H1 (cell line): ENCODE measurements at regions not wholly inside any gene's neighbourhood (a gene's known extent, or its start where the extent isn't known, plus 50 kb on each side); places are given as distances from the start of the nearest gene placed in this dataset.

Experiments used
- BACH1 ChIP-seq: IDR thresholded peaks from 2 replicates; pipeline ENCODE4 v1.6.1; 2012; ENCODE audit warnings: low read length, improper control_type of control experiment
- CHD7 ChIP-seq: fragments of 300-600 bp; sonication (generic); IDR thresholded peaks from 2 replicates; pipeline ENCODE4 v1.7.1; 2012; ENCODE audit warnings: low read length, moderate library complexity, mild to moderate bottlenecking, inconsistent platforms; ENCODE audit not compliant: insufficient replicate concordance
- CREB1 ChIP-seq: IDR thresholded peaks from 2 replicates; pipeline ENCODE4 v1.6.1; 2012; ENCODE audit warnings: inconsistent platforms
- KDM1A ChIP-seq: fragments of 200-600, 300-600 bp; sonication (generic); IDR thresholded peaks from 2 replicates; pipeline ENCODE4 v1.7.1; 2016; ENCODE audit warnings: mild to moderate bottlenecking, low read length, borderline replicate concordance
- KDM4A ChIP-seq: IDR thresholded peaks from one replicate; pipeline ENCODE4 v1.7.1; 2012; ENCODE audit warnings: low read depth, mild to moderate bottlenecking, moderate library complexity, low read length, inconsistent platforms; ENCODE audit not compliant: severe bottlenecking
- NANOG ChIP-seq: IDR thresholded peaks from 2 replicates; pipeline ENCODE4 v1.6.1; 2011; ENCODE audit warnings: low read length, low read depth, mild to moderate bottlenecking, inconsistent platforms; ENCODE audit not compliant: insufficient read depth, poor library complexity, severe bottlenecking
- POLR2AphosphoS5 ChIP-seq: IDR thresholded peaks from 2 replicates; pipeline ENCODE4 v1.6.1; 2011; ENCODE audit warnings: low read depth, low read length
- SIN3A ChIP-seq, 2 experiments: IDR thresholded peaks in 1 of 2; conservative IDR thresholded peaks in 1 of 2; 2 replicates each; pipeline ENCODE4 v1.6.1; 2011 to 2012; ENCODE audit warnings: low read length in 2 of 2, improper control_type of control experiment in 1 of 2, low read depth in 1 of 2, mild to moderate bottlenecking in 1 of 2
- SP1 ChIP-seq: IDR thresholded peaks from 2 replicates; pipeline ENCODE4 v1.6.1; 2011; ENCODE audit warnings: low read depth, low read length

- no peak for TF ChIP-seq CHD7
- no peak for TF ChIP-seq SIN3A (conservative IDR thresholded peaks at IDR 0.05 in 1 of 2, IDR thresholded peaks at IDR 0.05 in 1 of 2; ENCODE audit: low read depth in 1 of 2, low read length in 2 of 2)
- TF ChIP-seq KDM1A: no peak
- no peak for TF ChIP-seq SP1
- TF ChIP-seq BACH1: no peak
- no peak for TF ChIP-seq CREB1
- TF ChIP-seq KDM4A: no peak
- no peak for TF ChIP-seq NANOG
- no peak for TF ChIP-seq POLR2AphosphoS5
- TF ChIP-seq, all 59 proteins: peak for 0
Measured at GRCh38 chr21:16592381-16592780, 862.6 kb downstream of the USP25 start (continued).
